DOHH2 (cell line): ENCODE measurements at regions not wholly inside any gene's neighbourhood (a gene's known extent, or its start where the extent isn't known, plus 50 kb on each side); places are given as distances from the start of the nearest gene placed in this dataset.

Source experiments
- H3F3A ChIP-seq: fragments of 200-600 bp; sonication (generic), shearing (Covaris generic); 2 replicates; pipeline ENCODE4 v1.6.0; 2016; ENCODE audit warnings: antibody characterized with exemption, mild to moderate bottlenecking; ENCODE audit not compliant: control insufficient read depth, insufficient read depth
- H3K27ac ChIP-seq: fragments of 200-600 bp; sonication (generic); 2 replicates; pipeline ENCODE4 v1.5.1; 2014; ENCODE audit warnings: low read depth, mild to moderate bottlenecking, low read length, moderate library complexity
- H3K27me3 ChIP-seq: fragments of 200-600 bp; sonication (generic); 2 replicates; pipeline ENCODE4 v1.6.1; 2014; ENCODE audit warnings: mild to moderate bottlenecking, low read length, mixed read lengths; ENCODE audit not compliant: control insufficient read depth
- H3K36me3 ChIP-seq: fragments of 200-600 bp; sonication (generic); 2 replicates; pipeline ENCODE4 v1.6.1; 2014; ENCODE audit warnings: mild to moderate bottlenecking, low read length, moderate library complexity, mixed read lengths; ENCODE audit not compliant: control insufficient read depth
- H3K4me1 ChIP-seq: fragments of 200-600 bp; sonication (generic); 2 replicates; pipeline ENCODE4 v1.6.1; 2014; ENCODE audit warnings: mild to moderate bottlenecking, low read length, mixed read lengths; ENCODE audit not compliant: control insufficient read depth
- H3K4me2 ChIP-seq: fragments of 200-600 bp; sonication (generic); 2 replicates; pipeline ENCODE4 v1.6.0; 2014; ENCODE audit warnings: mild to moderate bottlenecking, low read length, moderate library complexity
- H3K4me3 ChIP-seq: fragments of 200-600 bp; sonication (generic); 2 replicates; pipeline ENCODE4 v1.5.1; 2014; ENCODE audit warnings: mild to moderate bottlenecking, low read length, mixed read lengths
- H3K79me2 ChIP-seq: fragments of 200-600 bp; sonication (generic); 2 replicates; pipeline ENCODE4 v1.6.1; 2014; ENCODE audit warnings: mild to moderate bottlenecking, low read length, mixed read lengths; ENCODE audit not compliant: control insufficient read depth
- H3K9me2 ChIP-seq: fragments of 200-600 bp; sonication (generic); replicated peaks from 2 replicates; pipeline ENCODE4 v1.6.1; 2014; ENCODE audit warnings: mild to moderate bottlenecking, low read length, mixed read lengths; ENCODE audit not compliant: control insufficient read depth
- H3K9me3 ChIP-seq: fragments of 200-600 bp; sonication (generic); 2 replicates; pipeline ENCODE4 v1.6.1; 2014; ENCODE audit warnings: antibody characterized with exemption, low read length, mixed read lengths; ENCODE audit not compliant: control insufficient read depth, insufficient read depth
- H4K20me1 ChIP-seq: fragments of 200-600 bp; sonication (generic); 2 replicates; pipeline ENCODE4 v1.6.0; 2014; ENCODE audit warnings: low read depth, mild to moderate bottlenecking, antibody characterized with exemption, low read length, moderate library complexity; ENCODE audit not compliant: control insufficient read depth, insufficient read depth
- CTCF ChIP-seq: fragments of 200-600 bp; sonication (generic); IDR thresholded peaks from one replicate; pipeline ENCODE4 v1.5.1; 2014; ENCODE audit warnings: antibody characterized with exemption, mild to moderate bottlenecking, low read depth, low read length; ENCODE audit not compliant: poor library complexity, severe bottlenecking
- EZH2phosphoT487 ChIP-seq: fragments of 200-600 bp; sonication (generic); IDR thresholded peaks from 2 replicates; pipeline ENCODE4 v1.6.1; 2017; ENCODE audit warnings: borderline replicate concordance, mild to moderate bottlenecking, antibody characterized with exemption, low read length, moderate library complexity, mixed read lengths

- H3K9me2 ChIP-seq: no peaks in the 10 kb centered on the region
- no peaks in the 10 kb centered on the region for H4K20me1 ChIP-seq
- no peak for TF ChIP-seq CTCF
- no peak for TF ChIP-seq EZH2phosphoT487
- no peak overlapping the region for H3K4me2 ChIP-seq
- no peaks in the 10 kb centered on the region for H3K79me2 ChIP-seq
- H3K27ac ChIP-seq: no peak overlapping the region
- H3K27me3 ChIP-seq: no peaks in the 10 kb centered on the region
- H3F3A ChIP-seq: no peaks in the 10 kb centered on the region
- no peak overlapping the region for H3K4me3 ChIP-seq
- no peaks in the 10 kb centered on the region for H3K36me3 ChIP-seq
- no peaks in the 10 kb centered on the region for H3K4me1 ChIP-seq
- no peaks in the 10 kb centered on the region for H3K9me3 ChIP-seq
Observed at GRCh38 chr2:120966510-120967254, 231.0 kb downstream of the GLI2 start.

- no peaks in the 10 kb centered on the region for H3K27me3 ChIP-seq
- H3K4me1 ChIP-seq: no peaks in the 10 kb centered on the region
- no peaks in the 10 kb centered on the region for H3F3A ChIP-seq
- H3K79me2 ChIP-seq: no peaks in the 10 kb centered on the region
- no peaks in the 10 kb centered on the region for H3K36me3 ChIP-seq
- no peak overlapping the region for H3K27ac ChIP-seq
- H4K20me1 ChIP-seq: no peaks in the 10 kb centered on the region
- H3K4me2 ChIP-seq: no peak overlapping the region
- no peak for TF ChIP-seq CTCF
- no peak for TF ChIP-seq EZH2phosphoT487
- no peaks in the 10 kb centered on the region for H3K9me3 ChIP-seq
- no peak overlapping the region for H3K4me3 ChIP-seq
- H3K9me2 ChIP-seq: no peaks in the 10 kb centered on the region
Observed at GRCh38 chr2:120968307-120969015, 232.8 kb downstream of the GLI2 start.

DNA sequence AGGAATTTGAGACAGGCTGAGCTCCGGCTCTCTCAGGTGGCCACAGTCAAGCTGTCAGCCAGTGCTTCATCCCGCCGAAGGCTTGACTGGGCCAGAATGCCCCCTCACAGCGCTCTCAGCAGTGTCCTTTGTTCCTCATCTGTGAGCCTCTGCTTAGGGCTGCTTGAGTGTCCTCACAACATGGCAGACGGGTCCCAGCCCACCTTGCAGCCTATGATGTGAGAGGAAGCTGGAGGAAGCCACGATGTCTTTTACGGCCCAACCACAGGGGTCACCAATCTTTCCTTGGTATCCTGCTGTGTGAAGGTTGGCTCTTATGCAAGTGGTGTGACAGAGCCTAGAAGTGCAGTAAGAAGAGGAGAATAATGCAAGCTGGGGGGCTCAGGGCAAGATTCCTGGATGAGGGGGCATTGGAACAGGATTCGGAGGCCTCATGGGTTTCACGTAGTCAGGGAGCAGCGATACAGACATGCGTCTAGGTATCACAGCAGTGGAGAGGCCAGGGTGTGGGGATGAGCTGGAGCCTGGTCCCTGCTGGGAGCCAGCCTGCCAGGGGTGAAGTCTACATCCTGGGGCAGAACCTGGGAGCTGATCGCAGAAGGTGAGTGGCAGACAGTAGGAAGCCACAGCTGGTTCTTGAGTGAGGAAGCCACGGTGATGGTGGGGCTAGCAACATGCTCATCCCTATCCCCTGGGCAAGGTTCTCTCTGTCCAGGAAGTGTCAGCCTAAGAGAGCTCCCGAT is 234.1 kb downstream of the GLI2 start:
- Histone ChIP-seq H3K9me3 (no peaks in the 10 kb centered on the region), H3K79me2 (no peaks in the 10 kb centered on the region), H3K4me3 (no peak overlapping the region), H3K9me2 (no peaks in the 10 kb centered on the region), H3K4me2 (no peak overlapping the region), H3K27ac (no peak overlapping the region), H3F3A (no peaks in the 10 kb centered on the region), H3K4me1 (no peaks in the 10 kb centered on the region), H3K36me3 (no peaks in the 10 kb centered on the region), H3K27me3 (no peaks in the 10 kb centered on the region), H4K20me1 (no peaks in the 10 kb centered on the region)
- TF ChIP-seq EZH2phosphoT487 (no peak), CTCF (no peak)
